Kidney (tissue), 13 donors: ENCODE measurements at regions not wholly inside any gene's neighbourhood (a gene's known extent, or its start where the extent isn't known, plus 50 kb on each side); places are given as distances from the start of the nearest gene placed in this dataset.

ENCODE experiments used
- DNase-seq, 5 donors: peaks; one replicate each; pipeline ENCODE4 v3.0.0-alpha.2; 2013 to 2020
- FAIRE-seq: peaks from 2 replicates; lab custom pipeline; 2012; peaks lifted over from hg19 to GRCh38; lab: Jason Lieb, UNC
- H3K27ac ChIP-seq, 2 donors: one replicate each; pipeline ENCODE4 v1.7.0; 2013; ENCODE audit warnings: low read depth in 2 of 2, low read length in 2 of 2, inconsistent platforms in 1 of 2
- H3K27me3 ChIP-seq: one replicate; pipeline ENCODE4 v1.7.1; 2013; ENCODE audit warnings: low read length, inconsistent platforms; ENCODE audit not compliant: control insufficient read depth, insufficient read depth
- H3K36me3 ChIP-seq, 3 donors: one replicate each; pipeline versions ENCODE4 v1.7.0 to v1.7.1; 2013; ENCODE audit warnings: low read length in 3 of 3, control low read depth in 1 of 3, inconsistent platforms in 1 of 3; ENCODE audit not compliant: insufficient read depth in 3 of 3, control insufficient read depth in 2 of 3
- H3K4me1 ChIP-seq, 3 donors: one replicate each; pipeline versions ENCODE4 v1.7.0 to v1.7.1; 2013; ENCODE audit warnings: low read length in 3 of 3, inconsistent platforms in 1 of 3, low read depth in 1 of 3; ENCODE audit not compliant: control insufficient read depth in 2 of 3, insufficient read depth in 2 of 3
- H3K4me3 ChIP-seq, 3 donors: one replicate each; pipeline versions ENCODE4 v1.7.0 to v1.8.1; 2013; ENCODE audit warnings: low read length in 3 of 3, control low read depth in 1 of 3, inconsistent platforms in 1 of 3
- H3K9ac ChIP-seq, 3 donors: one replicate each; pipeline versions ENCODE4 v1.7.0 to v1.7.1; 2013; ENCODE audit warnings: low read length in 3 of 3, control low read depth in 1 of 3, inconsistent platforms in 1 of 3
- H3K9me3 ChIP-seq, 3 donors: one replicate each; pipeline versions ENCODE4 v1.7.0 to v1.7.1; 2013; ENCODE audit warnings: low read length in 3 of 3, control low read depth in 1 of 3, inconsistent platforms in 1 of 3; ENCODE audit not compliant: control insufficient read depth in 2 of 3, insufficient read depth in 1 of 3
- intact Hi-C: fragments of 100-400 bp; cut with DNase I; formaldehyde crosslinking; loops from one replicate; pipeline ENCODE4 v1.11.1; 2022
- TF ChIP-seq, protein P1 (sequence below): IDR thresholded peaks from 3 replicates; pipeline ENCODE4 v1.5.1; 2012; ENCODE audit warnings: mild to moderate bottlenecking, moderate library complexity, borderline replicate concordance; ENCODE audit not compliant: insufficient read depth; ENCODE audit errors: extremely low read depth
- donor health status: control.
- donor health status: control.
- donor health status: control.
- donor health status: control.
- donor health status: control.
- donor health status: DM: yes; HTN: yes; CAD: no.
- donor health status: Normal renal cell carcinoma (clear cell type).

DNA sequence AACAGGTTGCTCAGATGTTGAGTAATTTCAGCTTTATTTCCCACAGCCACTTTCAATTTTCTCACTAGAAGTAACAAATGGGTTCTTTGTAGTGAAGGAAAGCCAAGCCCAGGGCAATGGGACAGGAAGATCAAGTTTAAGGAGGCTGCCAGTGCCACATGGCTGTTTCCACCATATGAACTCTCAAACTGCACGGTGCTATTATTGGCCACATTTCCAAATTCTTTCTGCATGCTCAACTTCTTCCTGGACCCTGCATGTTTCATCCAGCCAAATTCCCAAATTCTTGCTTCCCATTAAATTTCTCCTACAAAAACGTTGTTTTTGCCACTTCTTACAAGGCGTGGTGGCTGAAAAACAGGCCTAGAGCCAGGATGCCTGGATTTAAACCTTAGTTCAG is 193.3 kb upstream of the SPHKAP start:
- no peak for FAIRE-seq
- no peaks in the 10 kb centered on the region for H3K4me1 ChIP-seq
- intact Hi-C loops: no loop called here

DNA sequence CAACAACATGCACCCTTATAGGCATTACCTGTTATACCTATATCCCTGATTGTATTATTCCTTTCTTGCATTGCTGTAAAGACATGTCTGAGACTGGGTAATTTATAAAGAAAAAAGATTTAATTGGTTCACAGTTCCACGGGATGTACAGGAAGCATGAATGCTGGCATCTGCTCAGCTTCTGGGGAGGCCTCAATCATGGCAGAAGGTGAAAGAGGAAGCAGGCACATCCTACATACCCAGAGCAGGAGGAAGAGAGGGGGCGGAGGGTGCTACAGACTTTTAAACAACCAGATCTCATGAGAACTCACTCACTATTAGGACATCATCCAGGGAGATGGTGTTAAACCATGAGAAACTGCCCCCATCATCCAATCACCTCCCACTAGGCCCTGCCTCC is 191.7 kb upstream of the SPHKAP start:
- FAIRE-seq (no peak), DNase-seq (no peak)
- no peaks in the 10 kb centered on the region for H3K9me3 ChIP-seq
- no peak overlapping the region for H3K27ac ChIP-seq
- H3K4me1 ChIP-seq: no peaks in the 10 kb centered on the region
- H3K36me3 ChIP-seq: no peaks in the 10 kb centered on the region
- no peak overlapping the region for H3K9ac ChIP-seq
- H3K4me3 ChIP-seq: no peak overlapping the region
- no peaks in the 10 kb centered on the region for H3K27me3 ChIP-seq
- TF ChIP-seq, protein P1, sequence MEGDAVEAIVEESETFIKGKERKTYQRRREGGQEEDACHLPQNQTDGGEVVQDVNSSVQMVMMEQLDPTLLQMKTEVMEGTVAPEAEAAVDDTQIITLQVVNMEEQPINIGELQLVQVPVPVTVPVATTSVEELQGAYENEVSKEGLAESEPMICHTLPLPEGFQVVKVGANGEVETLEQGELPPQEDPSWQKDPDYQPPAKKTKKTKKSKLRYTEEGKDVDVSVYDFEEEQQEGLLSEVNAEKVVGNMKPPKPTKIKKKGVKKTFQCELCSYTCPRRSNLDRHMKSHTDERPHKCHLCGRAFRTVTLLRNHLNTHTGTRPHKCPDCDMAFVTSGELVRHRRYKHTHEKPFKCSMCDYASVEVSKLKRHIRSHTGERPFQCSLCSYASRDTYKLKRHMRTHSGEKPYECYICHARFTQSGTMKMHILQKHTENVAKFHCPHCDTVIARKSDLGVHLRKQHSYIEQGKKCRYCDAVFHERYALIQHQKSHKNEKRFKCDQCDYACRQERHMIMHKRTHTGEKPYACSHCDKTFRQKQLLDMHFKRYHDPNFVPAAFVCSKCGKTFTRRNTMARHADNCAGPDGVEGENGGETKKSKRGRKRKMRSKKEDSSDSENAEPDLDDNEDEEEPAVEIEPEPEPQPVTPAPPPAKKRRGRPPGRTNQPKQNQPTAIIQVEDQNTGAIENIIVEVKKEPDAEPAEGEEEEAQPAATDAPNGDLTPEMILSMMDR: no peak
- intact Hi-C loops: no loop called here

More for the DNA sequence above, 193.3 kb upstream of the SPHKAP start:
- no peak overlapping the region for H3K4me3 ChIP-seq
- no peak overlapping the region for H3K27ac ChIP-seq
- DNase-seq: no peak
- no peaks in the 10 kb centered on the region for H3K27me3 ChIP-seq
- no peaks in the 10 kb centered on the region for H3K36me3 ChIP-seq
- H3K9me3 ChIP-seq: no peaks in the 10 kb centered on the region
- no peak overlapping the region for H3K9ac ChIP-seq
- TF ChIP-seq, protein P1: no peak

DNA sequence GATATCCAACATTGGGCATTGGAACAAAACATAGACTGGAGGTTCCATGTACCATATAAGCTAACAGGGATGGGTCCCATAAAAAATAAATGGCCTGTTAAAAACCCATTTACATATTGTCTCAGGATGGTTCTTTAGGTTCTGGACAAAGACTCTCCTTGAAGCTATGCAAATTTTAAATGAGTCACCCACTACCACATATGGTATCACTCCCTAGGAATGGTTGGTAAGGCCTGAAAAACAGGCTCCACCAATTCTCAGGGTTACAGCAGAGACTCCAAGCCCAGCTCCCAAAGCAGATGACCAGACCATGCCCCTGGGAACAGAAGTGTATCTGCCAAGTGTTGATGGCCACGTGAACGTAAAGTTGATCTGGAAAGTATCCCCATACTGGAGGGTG is 190.7 kb upstream of the SPHKAP start:
- no peaks in the 10 kb centered on the region for H3K27me3 ChIP-seq
- H3K4me1 ChIP-seq: no peaks in the 10 kb centered on the region
- no peak overlapping the region for H3K27ac ChIP-seq
- no peaks in the 10 kb centered on the region for H3K9me3 ChIP-seq
- H3K9ac ChIP-seq: no peak overlapping the region
- FAIRE-seq (no peak), DNase-seq (no peak)
- H3K36me3 ChIP-seq: no peaks in the 10 kb centered on the region
- TF ChIP-seq, protein P1: no peak
- H3K4me3 ChIP-seq: no peak overlapping the region
- intact Hi-C loops: no loop called here

DNA sequence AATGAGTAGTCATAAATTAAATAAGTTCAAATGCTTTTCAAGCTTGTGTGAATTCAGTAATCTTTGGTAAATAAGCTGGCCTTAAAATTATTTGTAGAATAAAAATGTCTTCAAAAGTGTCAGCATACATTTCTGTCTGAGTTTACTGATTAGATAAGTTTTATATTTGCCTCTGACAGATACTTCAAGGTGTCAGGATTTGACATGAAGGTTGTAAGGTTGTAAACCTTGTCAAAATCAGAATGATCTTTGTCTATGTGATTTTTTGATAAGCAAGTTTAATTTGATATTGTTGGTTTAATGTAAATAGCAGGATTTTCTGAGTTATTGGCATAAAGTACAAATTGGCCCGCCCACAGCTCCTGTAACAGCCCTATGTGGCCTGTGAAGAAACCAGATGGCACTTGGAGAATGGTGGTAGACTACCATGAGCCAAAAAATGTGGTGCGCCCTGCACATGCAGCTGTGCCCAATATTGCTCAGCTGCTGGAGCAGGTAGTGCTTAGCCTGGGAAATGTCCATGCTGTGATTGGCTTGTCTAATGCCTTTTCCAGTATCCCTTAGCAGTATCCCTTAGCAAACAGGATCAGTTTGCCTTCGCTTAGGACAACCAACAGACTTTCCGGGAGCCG is 188.0 kb upstream of the SPHKAP start:
- Histone ChIP-seq H3K9me3 (no peaks in the 10 kb centered on the region), H3K9ac (no peak overlapping the region), H3K27me3 (no peaks in the 10 kb centered on the region), H3K4me3 (no peak overlapping the region), H3K4me1 (no peaks in the 10 kb centered on the region), H3K27ac (no peak overlapping the region), H3K36me3 (no peaks in the 10 kb centered on the region)
- intact Hi-C loops: no loop called here
- TF ChIP-seq, protein P1: no peak
- DNase-seq (no peak), FAIRE-seq (no peak)
